Neural cell (in vitro differentiated cells): ENCODE measurements at regions not wholly inside any gene's neighbourhood (a gene's known extent, or its start where the extent isn't known, plus 50 kb on each side); places are given as distances from the start of the nearest gene placed in this dataset.

Experiments
- CTCF ChIP-seq: fragments of 450-650 bp; IDR thresholded peaks from 2 replicates; pipeline ENCODE4 v1.5.1; 2014; ENCODE audit warnings: antibody characterized with exemption, mild to moderate bottlenecking, moderate library complexity; ENCODE audit not compliant: poor library complexity, severe bottlenecking
- EP300 ChIP-seq: fragments of 450-650 bp; conservative IDR thresholded peaks from 2 replicates; pipeline ENCODE4 v1.6.1; 2014; ENCODE audit warnings: antibody characterized with exemption, mild to moderate bottlenecking, moderate library complexity; ENCODE audit not compliant: poor library complexity, severe bottlenecking
- EZH2 ChIP-seq: fragments of 200-600, 300-800 bp; shearing (Covaris generic), sonication (generic); IDR thresholded peaks from 2 replicates; pipeline ENCODE4 v1.6.1; 2014; ENCODE audit warnings: antibody characterized with exemption, low read length, borderline replicate concordance, mild to moderate bottlenecking; ENCODE audit not compliant: insufficient read depth, poor library complexity, severe bottlenecking
- POLR2AphosphoS5 ChIP-seq: IDR thresholded peaks from 2 replicates; pipeline ENCODE4 v1.6.1; 2012
- RAD21 ChIP-seq: fragments of 450-650 bp; conservative IDR thresholded peaks from 2 replicates; pipeline ENCODE4 v1.6.1; 2014; ENCODE audit warnings: antibody characterized with exemption, mild to moderate bottlenecking, moderate library complexity

- TF ChIP-seq CTCF: no peak
- no peak for TF ChIP-seq EP300
- TF ChIP-seq RAD21: no peak
- no peak for TF ChIP-seq EZH2
- TF ChIP-seq POLR2AphosphoS5: no peak
These were observed 96.7 kb upstream of the FER start for GRCh38 chr5:108650997-108651396.
